Esophagus muscularis mucosa (tissue), 2 donors: ENCODE measurements at regions not wholly inside any gene's neighbourhood (a gene's known extent, or its start where the extent isn't known, plus 50 kb on each side); places are given as distances from the start of the nearest gene placed in this dataset.

Experiments
- EP300 ChIP-seq: sonication (generic); formaldehyde crosslinking; IDR thresholded peaks from one replicate; pipeline ENCODE4 v1.6.1; 2017; ENCODE audit warnings: antibody characterized with exemption
- POLR2A ChIP-seq: fragments of 450-650 bp; IDR thresholded peaks from one replicate; pipeline ENCODE4 v1.6.1; 2017; ENCODE audit warnings: antibody characterized with exemption, moderate library complexity, mild to moderate bottlenecking, low read depth

DNA sequence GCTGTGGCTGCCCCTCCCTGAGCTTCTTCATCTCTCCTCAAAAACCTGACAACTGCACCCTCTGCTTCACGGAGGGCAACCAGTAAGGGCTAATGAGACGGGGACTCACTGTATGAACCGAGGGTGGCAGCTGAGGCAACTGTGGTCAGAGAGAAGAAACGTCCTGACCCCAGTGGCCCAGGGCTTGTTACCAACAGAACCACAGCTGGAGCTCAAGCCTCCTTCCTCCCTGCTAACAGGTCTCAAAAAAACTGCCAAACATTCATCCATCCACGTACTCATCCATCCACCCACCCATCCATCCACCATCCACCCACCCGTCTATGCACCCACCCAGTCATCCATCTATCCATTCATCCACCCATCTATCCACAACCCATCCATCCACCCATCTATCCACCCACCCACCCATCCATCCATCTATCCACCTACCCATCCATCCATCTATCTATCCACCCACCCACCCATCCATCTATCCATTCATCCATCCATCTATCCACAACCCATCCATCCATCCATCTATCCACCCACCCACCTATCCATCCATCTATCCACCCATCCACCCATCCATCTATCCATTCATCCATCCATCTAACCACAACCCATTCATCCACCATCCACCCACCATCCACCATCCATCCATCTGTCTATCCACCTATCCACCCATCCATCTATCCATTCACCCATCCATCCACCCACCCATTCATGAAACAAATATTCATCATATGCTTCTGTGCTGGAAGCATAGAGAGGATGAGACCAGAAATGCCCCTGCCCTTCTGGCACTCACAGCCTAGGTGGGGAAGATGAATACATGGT, 111.7 kb downstream of the PDGFA start:
- TF ChIP-seq POLR2A: no peak
- TF ChIP-seq EP300: no peak
